ENCODE measurements at regions not wholly inside any gene's neighbourhood (a gene's known extent, or its start where the extent isn't known, plus 50 kb on each side); places are given as distances from the start of the nearest gene placed in this dataset.

DNA sequence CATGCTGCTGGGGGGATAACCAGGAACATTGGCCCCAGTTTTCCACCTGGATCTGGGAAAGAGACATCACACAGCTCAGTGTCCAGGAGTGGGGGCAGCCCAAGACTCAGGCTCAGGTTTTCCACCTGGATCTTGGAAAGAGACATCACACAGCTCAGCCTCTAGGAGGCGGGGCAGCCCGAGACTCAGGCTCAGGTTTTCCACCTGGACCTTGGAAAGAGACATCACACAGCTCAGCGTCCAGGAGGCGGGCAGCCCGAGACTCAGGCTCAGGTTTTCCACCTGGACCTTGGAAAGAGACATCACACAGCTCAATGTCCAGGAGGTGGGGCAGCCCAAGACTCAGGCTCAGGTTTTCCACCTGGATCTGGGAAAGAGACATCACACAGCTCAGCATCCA, 361.6 kb downstream of the THBS2 start:
- no peaks in the 10 kb centered on the region for H3K9me3 ChIP-seq (ENCODE audit: control insufficient read depth in 4 of 4, low read length in 3 of 4)
- H3K27me3 ChIP-seq (ENCODE audit: control insufficient read depth in 4 of 4, insufficient read depth in 4 of 4, low read length in 3 of 4) = no peaks in the 10 kb centered on the region
- H3K4me3 ChIP-seq (ENCODE audit: low read depth in 1 of 3, low read length in 3 of 3) = no peak overlapping the region
- H3K4me1 ChIP-seq (ENCODE audit: control insufficient read depth in 4 of 4, insufficient read depth in 4 of 4, low read length in 3 of 4) = peaks cover 0 to 6% (median 2%) of the 10 kb centered on the region in 4 donors
- TF ChIP-seq HNF4A (conservative IDR thresholded peaks at IDR 0.05) (no peak), JUND (IDR thresholded peaks at IDR 0.05) (no peak), CTCF (IDR thresholded peaks at IDR 0.05; ENCODE audit: low read depth, low read length, missing input control) (no peak), ATF3 (IDR thresholded peaks at IDR 0.05) (no peak)
- TF ChIP-seq, protein P1, sequence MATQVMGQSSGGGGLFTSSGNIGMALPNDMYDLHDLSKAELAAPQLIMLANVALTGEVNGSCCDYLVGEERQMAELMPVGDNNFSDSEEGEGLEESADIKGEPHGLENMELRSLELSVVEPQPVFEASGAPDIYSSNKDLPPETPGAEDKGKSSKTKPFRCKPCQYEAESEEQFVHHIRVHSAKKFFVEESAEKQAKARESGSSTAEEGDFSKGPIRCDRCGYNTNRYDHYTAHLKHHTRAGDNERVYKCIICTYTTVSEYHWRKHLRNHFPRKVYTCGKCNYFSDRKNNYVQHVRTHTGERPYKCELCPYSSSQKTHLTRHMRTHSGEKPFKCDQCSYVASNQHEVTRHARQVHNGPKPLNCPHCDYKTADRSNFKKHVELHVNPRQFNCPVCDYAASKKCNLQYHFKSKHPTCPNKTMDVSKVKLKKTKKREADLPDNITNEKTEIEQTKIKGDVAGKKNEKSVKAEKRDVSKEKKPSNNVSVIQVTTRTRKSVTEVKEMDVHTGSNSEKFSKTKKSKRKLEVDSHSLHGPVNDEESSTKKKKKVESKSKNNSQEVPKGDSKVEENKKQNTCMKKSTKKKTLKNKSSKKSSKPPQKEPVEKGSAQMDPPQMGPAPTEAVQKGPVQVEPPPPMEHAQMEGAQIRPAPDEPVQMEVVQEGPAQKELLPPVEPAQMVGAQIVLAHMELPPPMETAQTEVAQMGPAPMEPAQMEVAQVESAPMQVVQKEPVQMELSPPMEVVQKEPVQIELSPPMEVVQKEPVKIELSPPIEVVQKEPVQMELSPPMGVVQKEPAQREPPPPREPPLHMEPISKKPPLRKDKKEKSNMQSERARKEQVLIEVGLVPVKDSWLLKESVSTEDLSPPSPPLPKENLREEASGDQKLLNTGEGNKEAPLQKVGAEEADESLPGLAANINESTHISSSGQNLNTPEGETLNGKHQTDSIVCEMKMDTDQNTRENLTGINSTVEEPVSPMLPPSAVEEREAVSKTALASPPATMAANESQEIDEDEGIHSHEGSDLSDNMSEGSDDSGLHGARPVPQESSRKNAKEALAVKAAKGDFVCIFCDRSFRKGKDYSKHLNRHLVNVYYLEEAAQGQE (IDR thresholded peaks at IDR 0.05) = no peak
- no peak overlapping the region for H3K27ac ChIP-seq (ENCODE audit: low read depth in 1 of 2, low read length in 2 of 2)
- WGBS = 69% methylated on average over 5 of the region's 5 CpGs
- no peaks in the 10 kb centered on the region for H3K36me3 ChIP-seq (ENCODE audit: control insufficient read depth in 4 of 4, insufficient read depth in 3 of 4, low read depth in 1 of 4, low read length in 3 of 4)
- no peak overlapping the region for H3K9ac ChIP-seq (ENCODE audit: low read depth in 1 of 2, low read length in 2 of 2)
- no peak for DNase-seq (ENCODE audit: low spot score)

- Histone ChIP-seq H3K4me1 (ENCODE audit: control insufficient read depth in 4 of 4, insufficient read depth in 4 of 4, low read length in 3 of 4) (peaks cover 0 to 6% (median 2%) of the 10 kb centered on the region in 4 donors), H3K9me3 (ENCODE audit: control insufficient read depth in 4 of 4, low read length in 3 of 4) (no peaks in the 10 kb centered on the region), H3K27me3 (ENCODE audit: control insufficient read depth in 4 of 4, insufficient read depth in 4 of 4, low read length in 3 of 4) (no peaks in the 10 kb centered on the region), H3K9ac (ENCODE audit: low read depth in 1 of 2, low read length in 2 of 2) (no peak overlapping the region), H3K27ac (ENCODE audit: low read depth in 1 of 2, low read length in 2 of 2) (no peak overlapping the region), H3K36me3 (ENCODE audit: control insufficient read depth in 4 of 4, insufficient read depth in 3 of 4, low read depth in 1 of 4, low read length in 3 of 4) (no peaks in the 10 kb centered on the region), H3K4me3 (ENCODE audit: low read depth in 1 of 3, low read length in 3 of 3) (no peak overlapping the region)
- 79% methylated on average over 3 of the region's 3 CpGs for WGBS
- TF ChIP-seq, protein P2, sequence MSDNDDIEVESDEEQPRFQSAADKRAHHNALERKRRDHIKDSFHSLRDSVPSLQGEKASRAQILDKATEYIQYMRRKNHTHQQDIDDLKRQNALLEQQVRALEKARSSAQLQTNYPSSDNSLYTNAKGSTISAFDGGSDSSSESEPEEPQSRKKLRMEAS (IDR thresholded peaks at IDR 0.05) = no peak
- TF ChIP-seq HNF4G (IDR thresholded peaks at IDR 0.05) (no peak), HNF4A (conservative IDR thresholded peaks at IDR 0.05) (no peak), SP1 (IDR thresholded peaks at IDR 0.05) (no peak), ZBTB33 (IDR thresholded peaks at IDR 0.05) (no peak), CTCF (IDR thresholded peaks at IDR 0.05; ENCODE audit: low read depth, low read length, missing input control) (no peak), EGR1 (IDR thresholded peaks at IDR 0.05; ENCODE audit: low read depth in 2 of 2) (no peak), GABPA (IDR thresholded peaks at IDR 0.05 in 1 of 2, conservative IDR thresholded peaks at IDR 0.05 in 1 of 2) (no peak), FOXA1 (IDR thresholded peaks at IDR 0.05) (no peak), ATF3 (IDR thresholded peaks at IDR 0.05) (no peak), RXRA (IDR thresholded peaks at IDR 0.05) (no peak), YY1 (IDR thresholded peaks at IDR 0.05) (no peak)
- TF ChIP-seq, protein P1 (IDR thresholded peaks at IDR 0.05) = no peak
- no peak for DNase-seq (ENCODE audit: low spot score)
Observed at GRCh38 chr6:168890981-168891365, 362.7 kb downstream of the THBS2 start.

Measured in liver (tissue), 8 donors.